Activated CD8-positive, alpha-beta memory T cell treated with anti-CD3 and anti-CD28 coated beads for 1 hour (primary cell): ENCODE measurements at regions not wholly inside any gene's neighbourhood (a gene's known extent, or its start where the extent isn't known, plus 50 kb on each side); places are given as distances from the start of the nearest gene placed in this dataset.

Experiments used
- DNase-seq, 2 donors: peaks; one replicate each; pipeline ENCODE4 v3.0.0-alpha.2; 2020; ENCODE audit warnings: low read depth in 1 of 2; ENCODE audit errors: extremely low read depth in 1 of 2

- DNase-seq: no peak
These were observed 391.8 kb downstream of the BMP4 start for GRCh38 chr14:53564870-53565269.

DNA sequence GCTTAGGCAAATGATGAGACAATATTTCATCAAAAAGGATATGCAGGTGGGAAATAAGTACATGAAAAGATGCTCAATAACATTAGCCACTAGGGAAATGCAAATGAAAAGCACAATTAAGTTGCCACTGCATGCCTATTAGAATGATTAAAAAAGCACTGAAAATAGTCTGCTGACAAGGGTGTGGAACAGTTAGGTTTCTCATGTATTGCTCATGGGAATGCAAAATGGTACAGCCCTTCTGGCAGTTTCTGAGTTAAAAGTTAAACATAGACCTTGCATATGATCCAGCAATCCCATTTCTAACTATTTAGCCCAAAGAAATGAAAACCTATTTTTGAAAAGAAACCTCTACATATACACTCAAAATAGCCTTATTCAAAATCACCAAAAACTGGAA is 393.0 kb downstream of the BMP4 start:
- DNase-seq: no peak

GRCh38 chr14:53553221-53553620 is 400.1 kb upstream of the DDHD1 start:
- no peak for DNase-seq

DNA sequence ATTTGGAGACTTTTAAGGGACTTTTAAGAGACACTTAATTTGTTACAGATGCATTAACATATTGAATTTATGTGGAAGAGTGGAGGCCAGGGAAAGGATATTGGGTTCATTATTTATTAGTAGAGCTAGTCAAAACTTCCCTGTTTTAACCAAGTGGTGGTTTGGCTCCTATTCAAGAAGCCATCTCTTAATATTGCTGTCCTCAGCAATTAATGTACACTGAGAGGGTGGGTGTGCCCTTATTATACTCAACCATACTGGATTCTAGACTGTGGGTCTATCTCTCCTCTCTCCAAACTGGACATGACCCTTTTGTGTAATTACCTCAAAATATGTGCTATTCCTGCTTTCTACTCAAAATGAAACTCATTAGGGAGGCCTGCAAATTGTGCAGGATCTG is 398.7 kb upstream of the DDHD1 start:
- DNase-seq: no peak

GRCh38 chr14:53550776-53551175 is 397.7 kb upstream of the DDHD1 start:
- no peak for DNase-seq

DNA sequence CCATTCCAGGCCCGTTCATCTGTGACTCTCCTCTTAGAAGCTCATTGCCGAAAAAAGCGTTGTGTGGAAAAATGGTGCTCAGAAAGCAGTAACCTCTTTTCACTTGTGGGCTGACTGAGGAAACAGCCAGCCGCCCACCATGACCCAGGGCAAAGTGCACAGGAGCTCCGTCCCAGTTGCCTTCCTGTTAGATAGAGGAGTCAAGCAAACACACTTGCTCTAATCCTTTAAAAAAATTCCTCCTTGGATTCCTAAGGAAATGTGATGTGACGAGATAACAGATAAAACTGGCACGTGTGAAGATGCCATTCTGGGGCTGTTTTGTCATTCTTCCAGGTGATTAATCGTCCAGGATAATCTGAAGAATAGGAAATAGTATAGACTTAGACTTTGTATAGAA is 396.8 kb upstream of the DDHD1 start:
- no peak for DNase-seq

DNA sequence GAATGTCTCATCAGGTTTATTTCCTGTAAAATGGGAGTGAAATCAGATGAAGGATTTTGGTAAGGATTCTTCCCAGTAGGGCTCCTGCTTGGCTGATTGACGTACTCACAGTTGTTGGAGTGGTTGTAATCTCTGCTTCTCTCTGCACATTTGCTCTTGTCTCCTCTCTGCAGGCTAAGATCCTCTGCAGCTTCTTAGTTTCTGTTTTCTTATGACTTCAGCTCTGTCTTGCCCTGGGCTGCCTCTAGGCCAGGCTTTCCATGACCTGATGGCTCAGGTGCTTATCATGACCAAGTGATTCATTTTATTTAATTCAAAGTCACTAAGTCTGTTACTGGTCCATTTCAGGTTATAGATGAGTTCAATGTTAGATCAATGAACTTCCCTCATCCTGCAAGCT is 394.5 kb upstream of the DDHD1 start:
- DNase-seq: no peak

- DNase-seq: no peak
These were observed 392.1 kb upstream of the DDHD1 start for GRCh38 chr14:53545217-53545616.

DNA sequence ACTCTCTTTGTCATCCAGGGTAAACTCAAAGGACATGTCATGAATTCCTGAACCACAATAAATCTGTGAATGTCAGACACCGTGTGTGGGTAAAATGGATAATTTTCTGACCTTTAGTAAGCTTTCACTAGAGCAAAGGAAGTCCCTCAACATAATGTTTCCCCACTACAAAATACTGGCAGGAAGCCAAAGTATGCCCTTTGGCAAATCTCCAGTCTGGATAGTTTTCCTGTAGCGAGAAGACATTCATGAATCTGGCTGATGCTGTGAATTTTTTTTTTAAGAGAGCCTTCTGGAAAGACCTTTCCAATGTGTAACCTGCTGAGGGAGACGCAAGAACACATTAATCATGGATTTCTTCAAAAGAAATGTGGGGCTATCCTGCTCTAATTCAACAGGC is 389.6 kb upstream of the DDHD1 start:
- no peak for DNase-seq

GRCh38 chr14:53541411-53541810 is 388.3 kb upstream of the DDHD1 start:
- no peak for DNase-seq

DNA sequence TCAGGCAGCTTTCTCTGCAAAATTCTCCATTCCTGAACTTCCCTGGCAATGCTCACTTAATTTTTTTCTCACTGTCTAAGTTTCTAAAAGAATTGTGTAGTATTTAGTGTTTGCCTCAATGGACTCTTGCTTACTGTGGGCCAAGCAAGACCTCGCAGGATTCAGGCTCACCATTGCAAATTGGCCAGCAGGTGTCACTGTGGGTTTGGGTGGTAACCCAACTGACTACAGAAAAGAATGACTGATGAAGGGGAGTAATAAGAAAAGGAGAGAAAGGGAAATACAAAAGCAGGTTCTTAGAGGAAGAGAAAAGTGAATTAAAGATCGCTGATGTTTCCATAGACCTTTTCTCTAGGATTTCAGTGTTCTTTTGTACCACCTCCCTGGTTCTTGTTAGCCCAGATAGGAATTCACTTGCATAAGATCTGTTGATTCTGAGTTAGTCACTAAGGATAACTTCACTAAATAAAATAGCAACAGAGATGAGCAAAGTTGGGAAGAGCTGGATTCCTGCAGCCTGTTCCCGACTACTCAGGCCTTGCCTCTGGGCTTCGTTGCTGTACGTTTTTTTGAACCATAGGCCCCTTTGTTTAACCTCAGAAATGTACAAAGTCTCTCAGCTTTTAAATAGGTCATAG is 386.5 kb upstream of the DDHD1 start:
- no peak for DNase-seq

GRCh38 chr14:53538316-53538881 is 385.3 kb upstream of the DDHD1 start:
- no peak for DNase-seq

GRCh38 chr14:53537422-53538315 is 384.5 kb upstream of the DDHD1 start:
- DNase-seq: no peak

GRCh38 chr14:53536446-53536845 is 383.3 kb upstream of the DDHD1 start:
- no peak for DNase-seq

- no peak for DNase-seq
These were observed 381.7 kb upstream of the DDHD1 start for GRCh38 chr14:53534841-53535240.

GRCh38 chr14:53533384-53533970 is 380.4 kb upstream of the DDHD1 start:
- no peak for DNase-seq

GRCh38 chr14:53532853-53533252 is 379.7 kb upstream of the DDHD1 start:
- DNase-seq: no peak

DNA sequence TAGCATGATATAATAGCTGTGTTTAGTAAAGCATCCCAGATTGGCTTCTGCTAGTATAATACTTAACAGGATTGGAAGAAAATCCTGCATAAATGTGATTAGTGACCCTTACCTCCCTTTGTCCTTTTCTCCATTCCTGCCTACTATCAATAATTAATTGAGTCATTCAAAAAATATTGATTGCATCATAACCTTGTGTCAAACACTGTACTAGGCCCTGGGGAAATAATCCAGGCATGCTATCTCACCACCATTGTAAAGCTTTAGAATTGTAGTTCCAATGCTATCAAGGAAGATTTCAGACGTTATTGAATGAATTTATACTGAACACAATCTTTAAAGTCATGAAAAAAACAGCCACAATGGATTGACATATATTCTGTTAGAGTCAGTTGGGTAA is 378.6 kb upstream of the DDHD1 start:
- DNase-seq: no peak

DNA sequence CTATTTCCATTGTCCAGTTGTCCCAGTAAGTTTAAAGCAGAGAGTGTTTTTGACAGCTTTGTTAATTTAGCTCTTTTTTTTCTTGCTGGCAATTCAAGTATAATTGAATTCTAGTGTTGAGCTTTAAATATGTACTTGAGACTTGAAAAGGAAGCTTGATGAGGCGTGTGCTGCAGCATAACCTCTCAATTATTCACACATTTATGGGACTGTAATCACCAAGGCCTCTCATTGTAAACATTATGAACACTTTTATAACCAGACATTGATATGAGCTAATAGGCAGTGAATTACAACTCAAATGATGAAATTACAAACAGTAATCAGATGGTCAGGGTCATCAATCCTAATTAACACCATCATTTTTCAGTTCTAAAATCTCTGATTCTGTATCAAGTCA is 378.0 kb upstream of the DDHD1 start:
- DNase-seq: no peak

- no peak for DNase-seq
These were observed 376.4 kb upstream of the DDHD1 start for GRCh38 chr14:53529519-53529918.

- DNase-seq: no peak
These were observed 375.1 kb upstream of the DDHD1 start for GRCh38 chr14:53528185-53528671.

GRCh38 chr14:53526200-53526599 is 373.1 kb upstream of the DDHD1 start:
- no peak for DNase-seq
